ENCODE measurements at regions not wholly inside any gene's neighbourhood (a gene's known extent, or its start where the extent isn't known, plus 50 kb on each side); places are given as distances from the start of the nearest gene placed in this dataset.
"Not testable (repeated sequence)": the region's sequence is repeated elsewhere in the genome, so short reads cannot be mapped to it uniquely, and the experiment has no call there.

- Histone ChIP-seq H3K36me3 (no peaks in the 10 kb centered on the region), H3K27ac (no peak overlapping the region), H3K4me3 (no peak overlapping the region), H3K9me3 (no peaks in the 10 kb centered on the region), H3K27me3 (no peaks in the 10 kb centered on the region), H3K4me1 (peaks cover 12% of the 10 kb centered on the region)
- 90% methylated on average over 8 of the region's 8 CpGs for WGBS
- DNase-seq (ENCODE audit: low spot score in 2 of 2), result no peak
- no peak for TF ChIP-seq POLR2AphosphoS5 (IDR thresholded peaks at IDR 0.05)
- no peak for TF ChIP-seq POLR2A (IDR thresholded peaks at IDR 0.05)
- TF ChIP-seq EP300 (IDR thresholded peaks at IDR 0.05), result no peak
- TF ChIP-seq CTCF (IDR thresholded peaks at IDR 0.05), result no peak
Observed at GRCh38 chr10:30531751-30532530, 97.6 kb downstream of the LYZL2 start.

GRCh38 chr10:30529373-30529998 is 95.5 kb downstream of the MAP3K8 start:
- WGBS, result 94% methylated on average over 28 of the region's 28 CpGs
- Histone ChIP-seq H3K4me1 (peaks cover 9% of the 10 kb centered on the region), H3K36me3 (no peaks in the 10 kb centered on the region), H3K27me3 (no peaks in the 10 kb centered on the region), H3K27ac (peak overlapping the region; percentile 2), H3K9me3 (no peaks in the 10 kb centered on the region), H3K4me3 (no peak overlapping the region)
- no peak for TF ChIP-seq POLR2AphosphoS5 (IDR thresholded peaks at IDR 0.05)
- TF ChIP-seq POLR2A (IDR thresholded peaks at IDR 0.05), result peak in 1 of 2 donors; percentile 12
- peak; percentile 75 to 79 for DNase-seq (ENCODE audit: low spot score in 2 of 2)

- Histone ChIP-seq H3K9me3 (no peaks in the 10 kb centered on the region), H3K27me3 (no peaks in the 10 kb centered on the region), H3K27ac (no peak overlapping the region), H3K36me3 (no peaks in the 10 kb centered on the region), H3K4me1 (peaks cover 8% of the 10 kb centered on the region), H3K4me3 (no peak overlapping the region)
- TF ChIP-seq CTCF (IDR thresholded peaks at IDR 0.05) (no peak), POLR2AphosphoS5 (IDR thresholded peaks at IDR 0.05) (no peak), POLR2A (IDR thresholded peaks at IDR 0.05) (no peak), EP300 (IDR thresholded peaks at IDR 0.05) (no peak)
- DNase-seq (ENCODE audit: low spot score in 2 of 2), result no peak
- 84% methylated on average over 6 of the region's 6 CpGs for WGBS
Observed at GRCh38 chr10:30528429-30528786, 94.4 kb downstream of the MAP3K8 start.

- TF ChIP-seq CTCF (IDR thresholded peaks at IDR 0.05) (no peak), POLR2A (IDR thresholded peaks at IDR 0.05) (no peak), POLR2AphosphoS5 (IDR thresholded peaks at IDR 0.05) (no peak), EP300 (IDR thresholded peaks at IDR 0.05) (no peak)
- H3K9me3 ChIP-seq, result no peaks in the 10 kb centered on the region
- H3K36me3 ChIP-seq, result no peaks in the 10 kb centered on the region
Observed at GRCh38 chr10:30527623-30528428, 93.8 kb downstream of the MAP3K8 start.

GRCh38 chr10:30522661-30523078 is 88.7 kb downstream of the MAP3K8 start:
- WGBS, result 38% methylated on average over 8 of the region's 8 CpGs
- not testable (repeated sequence) for H3K27me3 ChIP-seq; H3K36me3 ChIP-seq; DNase-seq (ENCODE audit: low spot score in 2 of 2); H3K4me1 ChIP-seq; H3K9me3 ChIP-seq; H3K4me3 ChIP-seq; H3K27ac ChIP-seq

More at GRCh38 chr10:30527623-30528428, 93.8 kb downstream of the MAP3K8 start:
- Histone ChIP-seq H3K27me3 (no peaks in the 10 kb centered on the region), H3K4me1 (peaks cover 4% of the 10 kb centered on the region), H3K4me3 (no peak overlapping the region), H3K27ac (no peak overlapping the region)
- whole genome bisulfite sequencing, result 68% methylated on average over 12 of the region's 12 CpGs
- DNase-seq (ENCODE audit: low spot score in 2 of 2), result no peak

- no peaks in the 10 kb centered on the region for H3K36me3 ChIP-seq
- DNase-seq (ENCODE audit: low spot score in 2 of 2), result no peak
- H3K4me3 ChIP-seq, result no peak overlapping the region
- no peak overlapping the region for H3K27ac ChIP-seq
- 97% methylated on average over 1 of the region's 1 CpG for WGBS
- no peak for TF ChIP-seq EP300 (IDR thresholded peaks at IDR 0.05)
- no peak for TF ChIP-seq POLR2A (IDR thresholded peaks at IDR 0.05)
- TF ChIP-seq POLR2AphosphoS5 (IDR thresholded peaks at IDR 0.05), result no peak
- TF ChIP-seq CTCF (IDR thresholded peaks at IDR 0.05), result no peak
- no peaks in the 10 kb centered on the region for H3K4me1 ChIP-seq
- no peaks in the 10 kb centered on the region for H3K27me3 ChIP-seq
- no peaks in the 10 kb centered on the region for H3K9me3 ChIP-seq
Observed at GRCh38 chr10:30518907-30519306, 84.9 kb downstream of the MAP3K8 start.

Data from suprapubic skin (tissue), 4 donors.